GM12872 (cell line): ENCODE measurements at regions not wholly inside any gene's neighbourhood (a gene's known extent, or its start where the extent isn't known, plus 50 kb on each side); places are given as distances from the start of the nearest gene placed in this dataset.

Experiments used
- TF ChIP-seq, protein P1 (sequence below): IDR thresholded peaks from 3 replicates; pipeline ENCODE4 v1.5.1; 2011; ENCODE audit warnings: low read depth, mild to moderate bottlenecking, low read length, moderate library complexity; ENCODE audit not compliant: insufficient read depth

DNA sequence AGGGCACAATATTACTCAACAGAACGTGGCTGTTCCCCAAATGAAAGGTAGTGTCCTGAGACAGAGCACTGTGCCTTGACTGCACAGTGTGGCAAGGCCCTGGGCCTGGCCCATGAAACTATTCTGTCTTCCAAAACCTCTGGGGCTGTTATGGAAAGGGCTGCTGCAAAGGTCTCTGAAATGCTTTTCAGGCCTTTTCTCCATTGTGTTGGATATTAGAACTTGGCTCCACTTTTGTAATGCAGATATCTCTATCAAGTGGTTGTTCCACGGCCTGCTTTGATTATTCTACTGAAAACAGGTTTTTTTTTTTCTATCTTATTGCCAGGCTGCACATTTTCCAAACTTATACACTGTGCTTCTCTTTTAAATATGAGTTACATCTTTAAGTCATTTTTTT is 777.5 kb upstream of the TYRP1 start:
- TF ChIP-seq, protein P1, sequence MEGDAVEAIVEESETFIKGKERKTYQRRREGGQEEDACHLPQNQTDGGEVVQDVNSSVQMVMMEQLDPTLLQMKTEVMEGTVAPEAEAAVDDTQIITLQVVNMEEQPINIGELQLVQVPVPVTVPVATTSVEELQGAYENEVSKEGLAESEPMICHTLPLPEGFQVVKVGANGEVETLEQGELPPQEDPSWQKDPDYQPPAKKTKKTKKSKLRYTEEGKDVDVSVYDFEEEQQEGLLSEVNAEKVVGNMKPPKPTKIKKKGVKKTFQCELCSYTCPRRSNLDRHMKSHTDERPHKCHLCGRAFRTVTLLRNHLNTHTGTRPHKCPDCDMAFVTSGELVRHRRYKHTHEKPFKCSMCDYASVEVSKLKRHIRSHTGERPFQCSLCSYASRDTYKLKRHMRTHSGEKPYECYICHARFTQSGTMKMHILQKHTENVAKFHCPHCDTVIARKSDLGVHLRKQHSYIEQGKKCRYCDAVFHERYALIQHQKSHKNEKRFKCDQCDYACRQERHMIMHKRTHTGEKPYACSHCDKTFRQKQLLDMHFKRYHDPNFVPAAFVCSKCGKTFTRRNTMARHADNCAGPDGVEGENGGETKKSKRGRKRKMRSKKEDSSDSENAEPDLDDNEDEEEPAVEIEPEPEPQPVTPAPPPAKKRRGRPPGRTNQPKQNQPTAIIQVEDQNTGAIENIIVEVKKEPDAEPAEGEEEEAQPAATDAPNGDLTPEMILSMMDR: no peak

GRCh38 chr9:11928871-11929321 is 764.3 kb upstream of the TYRP1 start:
- TF ChIP-seq, protein P1: no peak

DNA sequence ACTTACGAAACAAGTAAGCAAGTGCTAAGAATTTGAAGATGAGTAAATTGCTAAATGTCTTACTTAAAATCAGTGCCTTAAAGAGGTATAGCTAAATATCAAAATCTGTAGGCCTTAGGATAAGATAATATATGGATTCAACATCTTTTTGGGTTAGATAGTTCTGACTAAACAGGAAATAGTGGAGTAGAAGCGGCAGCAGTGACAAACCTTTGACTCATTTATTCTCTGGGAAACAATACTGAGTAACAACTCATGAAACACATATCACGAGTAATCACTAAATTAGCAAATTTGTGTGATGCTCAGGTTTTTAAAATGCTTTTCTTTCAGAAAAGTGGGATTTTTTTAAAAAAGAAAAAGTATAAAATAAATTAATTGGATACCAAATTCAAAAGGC is 762.1 kb upstream of the TYRP1 start:
- TF ChIP-seq, protein P1: no peak

DNA sequence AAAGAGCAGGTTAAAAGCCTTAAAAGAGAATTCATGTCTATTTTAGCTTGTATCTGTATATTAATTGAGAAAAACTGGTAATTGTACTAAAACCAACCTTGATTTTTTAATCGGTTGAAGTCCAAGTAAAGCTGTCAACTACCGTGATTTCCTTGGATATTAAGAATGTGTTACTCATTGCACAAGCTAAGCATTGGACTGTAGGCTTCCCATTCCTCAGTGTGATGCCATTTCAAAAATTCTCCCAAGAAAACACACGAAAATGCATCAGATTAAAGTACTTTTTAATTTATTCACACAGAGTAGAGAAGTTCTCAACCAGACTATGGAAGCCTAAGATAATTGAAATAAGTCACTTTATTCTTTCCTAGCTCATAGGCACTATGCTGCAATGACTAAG is 761.4 kb upstream of the TYRP1 start:
- TF ChIP-seq, protein P1: no peak

DNA sequence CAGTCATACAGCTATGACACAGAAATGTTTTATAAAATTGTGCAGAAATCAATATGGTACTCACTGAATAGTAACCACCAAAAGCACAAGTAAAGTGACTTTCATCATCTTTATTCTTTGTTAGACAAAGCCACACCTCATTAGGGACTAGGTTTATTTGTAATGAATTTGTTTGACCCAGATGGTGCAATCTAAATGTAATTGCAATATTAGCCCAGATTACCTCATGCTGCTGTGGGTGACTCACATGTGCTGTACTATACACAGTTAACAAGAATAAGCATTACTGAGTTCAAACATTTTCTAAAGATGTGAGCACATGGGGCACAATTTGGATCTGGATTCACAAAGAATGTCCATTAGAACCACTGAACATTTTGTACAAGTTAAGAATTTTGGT is 759.3 kb upstream of the TYRP1 start:
- TF ChIP-seq, protein P1: no peak

DNA sequence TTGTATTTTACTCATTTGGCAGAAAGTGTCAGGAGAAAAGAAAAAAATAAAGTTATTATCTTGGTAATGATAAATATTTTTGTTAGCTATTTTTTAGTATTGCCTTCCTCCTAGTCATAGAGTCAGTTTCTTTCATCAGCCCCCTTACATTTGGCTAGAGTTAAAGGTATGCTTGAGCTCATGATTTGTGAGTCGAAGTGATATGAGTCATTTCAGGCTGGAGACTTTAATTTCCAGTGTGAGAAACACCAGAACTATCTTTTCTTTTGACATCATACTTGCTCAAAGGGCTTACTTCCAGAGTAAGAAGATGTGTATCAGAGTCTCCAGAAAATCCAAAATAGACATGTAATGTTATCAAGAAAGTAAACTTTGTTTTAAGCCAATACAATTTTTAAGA is 746.7 kb upstream of the TYRP1 start:
- TF ChIP-seq, protein P1: no peak

DNA sequence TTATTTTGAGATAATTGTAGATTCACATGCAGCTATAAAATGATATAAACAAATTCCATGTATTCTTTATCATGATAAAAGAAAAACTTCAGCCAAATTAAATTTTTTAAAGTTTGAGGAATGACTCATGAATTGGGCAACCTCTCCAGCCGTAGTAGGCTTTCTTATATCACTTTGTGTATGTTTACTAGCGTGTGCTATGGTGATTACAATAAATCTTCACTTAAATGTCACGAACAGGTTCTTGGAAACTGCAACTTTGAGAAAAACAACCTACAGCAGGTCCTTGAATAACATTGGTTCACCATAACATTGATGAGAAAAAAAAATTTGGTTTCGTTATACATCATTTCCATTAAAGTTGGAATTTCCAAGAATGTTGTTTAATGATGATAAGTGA is 730.9 kb upstream of the TYRP1 start:
- TF ChIP-seq, protein P1: no peak

DNA sequence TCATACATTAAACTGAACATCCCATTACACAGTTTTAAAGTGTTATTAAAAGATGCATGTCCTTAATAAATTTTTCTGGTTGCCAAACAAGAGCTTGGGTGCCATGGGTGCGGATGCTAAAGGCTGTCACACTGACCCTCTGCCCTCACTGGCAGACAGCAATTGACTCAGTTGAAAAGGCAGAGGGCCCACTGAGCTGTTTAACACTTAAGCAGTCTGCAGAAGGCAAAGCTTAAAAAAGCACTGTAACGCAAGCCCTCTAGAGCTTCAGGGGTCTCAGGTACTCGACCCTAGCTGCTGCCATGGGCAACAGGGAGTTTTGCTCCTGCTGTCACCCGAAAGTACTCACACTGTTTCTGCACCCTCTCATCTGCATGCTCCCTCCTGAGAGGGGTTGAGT is 726.4 kb upstream of the TYRP1 start:
- TF ChIP-seq, protein P1: no peak
